IMR-90 (cell line): ENCODE measurements at regions not wholly inside any gene's neighbourhood (a gene's known extent, or its start where the extent isn't known, plus 50 kb on each side); places are given as distances from the start of the nearest gene placed in this dataset.
"Not testable (repeated sequence)": the region's sequence is repeated elsewhere in the genome, so short reads cannot be mapped to it uniquely, and the experiment has no call there.

ENCODE experiments used
- ATAC-seq: fragments of 200-7000 bp; cut with Tn5 transposase; 2 replicates; pipeline ENCODE4 v1.9.1; 2020; ENCODE audit warnings: low read depth, mild to moderate bottlenecking, moderate library complexity
- BruUV-seq: library from RNA; stranded (reverse); fragments of 400-500 nt; replicated peaks from 2 replicates; lab custom pipeline; 2021; lab: Mats Ljungman, UMichigan
- CTCF ChIA-PET: fragments of 300-600 bp; formaldehyde crosslinking; extraction: SDS; loops from one replicate; lab custom pipeline; 2021; ENCODE audit warnings: antibody characterized with exemption; lab: Yijun Ruan, JAX
- POLR2A ChIA-PET: fragments of 300-600 bp; sonication (Branson Sonifier 250); formaldehyde crosslinking; loops from one replicate; lab custom pipeline; 2022; ENCODE audit warnings: antibody characterized with exemption; ENCODE audit not compliant: unreplicated experiment; lab: Charles Lee
- DNase-seq: peaks from one replicate; pipeline ENCODE4 v3.0.0; 2013
- H2AFZ ChIP-seq: replicated peaks from 2 replicates; pipeline ENCODE3; 2013; ENCODE audit warnings: low read length, mild to moderate bottlenecking; ENCODE audit not compliant: poor library complexity
- H2AK5ac ChIP-seq: 2 replicates; pipeline ENCODE4 v1.6.1; 2013; ENCODE audit warnings: low read depth, low read length, inconsistent platforms
- H2AK9ac ChIP-seq: replicated peaks from 2 replicates; pipeline ENCODE3; 2013; ENCODE audit warnings: mild to moderate bottlenecking, low read depth, low read length, moderate library complexity; ENCODE audit not compliant: poor library complexity
- H2BK120ac ChIP-seq: 2 replicates; pipeline ENCODE4 v1.6.1; 2013; ENCODE audit warnings: low read depth, low read length, inconsistent platforms
- H2BK15ac ChIP-seq: 3 replicates; pipeline ENCODE4 v1.6.1; 2013; ENCODE audit warnings: low read depth, low read length, inconsistent platforms
- H2BK20ac ChIP-seq: 2 replicates; pipeline ENCODE4 v1.6.1; 2013; ENCODE audit warnings: low read depth, mild to moderate bottlenecking, inconsistent platforms, low read length, moderate library complexity
- H2BK5ac ChIP-seq: 2 replicates; pipeline ENCODE4 v1.6.1; 2013; ENCODE audit warnings: mild to moderate bottlenecking, low read depth, low read length, inconsistent platforms; ENCODE audit not compliant: poor library complexity, severe bottlenecking
- H3K14ac ChIP-seq: replicated peaks from 2 replicates; pipeline ENCODE4 v1.6.1; 2013; ENCODE audit warnings: low read depth, low read length, inconsistent platforms
- H3K18ac ChIP-seq: 2 replicates; pipeline ENCODE4 v1.6.1; 2013; ENCODE audit warnings: low read depth, low read length, control low read depth
- H3K23ac ChIP-seq: 2 replicates; pipeline ENCODE4 v1.6.1; 2013; ENCODE audit warnings: low read depth, low read length, inconsistent platforms
- H3K27ac ChIP-seq: 2 replicates; pipeline ENCODE4 v1.5.1; 2013; ENCODE audit warnings: mild to moderate bottlenecking, control low read depth, low read length; ENCODE audit not compliant: insufficient read depth
- H3K27me3 ChIP-seq: 2 replicates; pipeline ENCODE4 v1.6.1; 2013; ENCODE audit warnings: low read length; ENCODE audit not compliant: control insufficient read depth, insufficient read depth
- H3K36me3 ChIP-seq: 2 replicates; pipeline ENCODE4 v1.6.1; 2013; ENCODE audit warnings: low read length, mixed read lengths; ENCODE audit not compliant: control insufficient read depth, insufficient read depth
- H3K4ac ChIP-seq: 2 replicates; pipeline ENCODE4 v1.6.1; 2013; ENCODE audit warnings: low read depth, low read length, inconsistent platforms
- H3K4me1 ChIP-seq: 2 replicates; pipeline ENCODE4 v1.6.1; 2013; ENCODE audit warnings: low read length, mixed read lengths; ENCODE audit not compliant: control insufficient read depth, insufficient read depth
- H3K4me2 ChIP-seq: 2 replicates; pipeline ENCODE4 v1.6.1; 2013; ENCODE audit warnings: low read depth, mild to moderate bottlenecking, control low read depth, low read length, moderate library complexity
- H3K4me3 ChIP-seq: 2 replicates; pipeline ENCODE4 v1.5.1; 2013; ENCODE audit warnings: low read depth, mild to moderate bottlenecking, control low read depth, low read length, moderate library complexity; ENCODE audit not compliant: insufficient read depth
- H3K56ac ChIP-seq: 2 replicates; pipeline ENCODE4 v1.6.1; 2013; ENCODE audit warnings: low read length, inconsistent platforms; ENCODE audit not compliant: insufficient read depth; ENCODE audit errors: extremely low read depth
- H3K79me1 ChIP-seq, 2 experiments: 2 replicates each; pipeline ENCODE4 v1.6.1; 2013; ENCODE audit warnings: low read length in 2 of 2, inconsistent platforms in 1 of 2, low read depth in 1 of 2
- H3K9ac ChIP-seq: 2 replicates; pipeline ENCODE4 v1.6.1; 2013; ENCODE audit warnings: low read depth, low read length, control low read depth
- H3K9me1 ChIP-seq: 2 replicates; pipeline ENCODE4 v1.6.1; 2013; ENCODE audit warnings: low read length, inconsistent platforms; ENCODE audit not compliant: insufficient read depth
- H3K9me3 ChIP-seq: 2 replicates; pipeline ENCODE4 v1.6.1; 2013; ENCODE audit warnings: low read length; ENCODE audit not compliant: control insufficient read depth, insufficient read depth
- H4K20me1 ChIP-seq: 2 replicates; pipeline ENCODE4 v1.6.1; 2013; ENCODE audit warnings: low read length, inconsistent platforms; ENCODE audit not compliant: insufficient read depth
- H4K5ac ChIP-seq: 2 replicates; pipeline ENCODE4 v1.6.1; 2013; ENCODE audit warnings: mild to moderate bottlenecking, low read depth, low read length, control low read depth
- H4K8ac ChIP-seq, 2 experiments: 2 replicates each; pipeline ENCODE4 v1.6.1; 2013; ENCODE audit warnings: low read depth in 2 of 2, low read length in 2 of 2, control low read depth in 1 of 2, inconsistent platforms in 1 of 2
- H4K91ac ChIP-seq: 2 replicates; pipeline ENCODE4 v1.6.1; 2013; ENCODE audit warnings: low read depth, low read length, inconsistent platforms; ENCODE audit not compliant: insufficient read depth
- WGBS, 2 experiments: methylation state at CpG; one replicate each; pipeline versions ENCODE4 v1.1.5 to v1.1.7; 2013; ENCODE audit warnings: missing lambda C conversion rate in 2 of 2; ENCODE audit not compliant: insufficient read length in 1 of 2; ENCODE audit errors: extremely low coverage in 2 of 2; 5-methylcytosine and 5-hydroxymethylcytosine counted together
- dilution Hi-C: fragments of 300-500 bp; cut with HindIII; formaldehyde crosslinking; loops from one replicate; pipeline ENCODE4 v1.14.3; 2018; ENCODE audit warnings: low sequenced_read_pairs; ENCODE audit not compliant: unreplicated experiment
- in situ Hi-C: fragments of 300-500 bp; cut with MboI; formaldehyde crosslinking; loops from 3 replicates; pipeline ENCODE4 v1.14.3; 2019; ENCODE audit warnings: low sequenced_read_pairs, inconsistent platforms, mixed read lengths
- intact Hi-C: fragments of 100-400 bp; cut with micrococcal nuclease; formaldehyde crosslinking; loops from 2 replicates; pipeline ENCODE4 v1.10.0; 2022

- dilution Hi-C loops, H2AFZ ChIP-seq, CTCF ChIA-PET, H2AK9ac ChIP-seq, H2BK20ac ChIP-seq, BruUV-seq, H4K20me1 ChIP-seq, H3K27me3 ChIP-seq, H3K9me1 ChIP-seq, H3K9me3 ChIP-seq, H3K23ac ChIP-seq, H3K9ac ChIP-seq, H4K91ac ChIP-seq, H3K14ac ChIP-seq, H3K4me2 ChIP-seq, intact Hi-C loops, H2BK120ac ChIP-seq, H2BK15ac ChIP-seq, H4K5ac ChIP-seq, H3K27ac ChIP-seq, H3K56ac ChIP-seq, H3K4ac ChIP-seq, H2BK5ac ChIP-seq, H3K4me3 ChIP-seq, ATAC-seq, DNase-seq, in situ Hi-C loops, H3K79me1 ChIP-seq, H4K8ac ChIP-seq, POLR2A ChIA-PET, H2AK5ac ChIP-seq, H3K36me3 ChIP-seq, H3K18ac ChIP-seq, H3K4me1 ChIP-seq: not testable (repeated sequence)
- WGBS, 2 experiments, result no CpG with 5 or more reads among the region's 5 CpGs
Observed at GRCh38 chr3:193001113-193001512, 83.5 kb upstream of the MB21D2 start.

- intact Hi-C loops, H3K18ac ChIP-seq: not testable (repeated sequence)
Observed at GRCh38 chr3:193003624-193004023, 86.0 kb upstream of the MB21D2 start.

More at GRCh38 chr3:193003624-193004023, 86.0 kb upstream of the MB21D2 start:
- H3K23ac ChIP-seq, H2BK5ac ChIP-seq, H4K5ac ChIP-seq, H3K4me2 ChIP-seq, H4K8ac ChIP-seq, H4K20me1 ChIP-seq, H4K91ac ChIP-seq, H3K27ac ChIP-seq, H2BK120ac ChIP-seq, H2AK5ac ChIP-seq, H3K27me3 ChIP-seq, BruUV-seq, POLR2A ChIA-PET, H2BK15ac ChIP-seq, H3K56ac ChIP-seq, CTCF ChIA-PET, H3K79me1 ChIP-seq, DNase-seq, H3K14ac ChIP-seq, H2BK20ac ChIP-seq, H3K36me3 ChIP-seq, H3K9ac ChIP-seq, H2AK9ac ChIP-seq, H3K9me3 ChIP-seq, H3K9me1 ChIP-seq, in situ Hi-C loops, dilution Hi-C loops, H3K4me1 ChIP-seq, H3K4ac ChIP-seq, H3K4me3 ChIP-seq, ATAC-seq, H2AFZ ChIP-seq: not testable (repeated sequence)
- no CpG with 5 or more reads among the region's 1 CpG for WGBS, 2 experiments
